ENCODE measurements at regions not wholly inside any gene's neighbourhood (a gene's known extent, or its start where the extent isn't known, plus 50 kb on each side); places are given as distances from the start of the nearest gene placed in this dataset.

DNA sequence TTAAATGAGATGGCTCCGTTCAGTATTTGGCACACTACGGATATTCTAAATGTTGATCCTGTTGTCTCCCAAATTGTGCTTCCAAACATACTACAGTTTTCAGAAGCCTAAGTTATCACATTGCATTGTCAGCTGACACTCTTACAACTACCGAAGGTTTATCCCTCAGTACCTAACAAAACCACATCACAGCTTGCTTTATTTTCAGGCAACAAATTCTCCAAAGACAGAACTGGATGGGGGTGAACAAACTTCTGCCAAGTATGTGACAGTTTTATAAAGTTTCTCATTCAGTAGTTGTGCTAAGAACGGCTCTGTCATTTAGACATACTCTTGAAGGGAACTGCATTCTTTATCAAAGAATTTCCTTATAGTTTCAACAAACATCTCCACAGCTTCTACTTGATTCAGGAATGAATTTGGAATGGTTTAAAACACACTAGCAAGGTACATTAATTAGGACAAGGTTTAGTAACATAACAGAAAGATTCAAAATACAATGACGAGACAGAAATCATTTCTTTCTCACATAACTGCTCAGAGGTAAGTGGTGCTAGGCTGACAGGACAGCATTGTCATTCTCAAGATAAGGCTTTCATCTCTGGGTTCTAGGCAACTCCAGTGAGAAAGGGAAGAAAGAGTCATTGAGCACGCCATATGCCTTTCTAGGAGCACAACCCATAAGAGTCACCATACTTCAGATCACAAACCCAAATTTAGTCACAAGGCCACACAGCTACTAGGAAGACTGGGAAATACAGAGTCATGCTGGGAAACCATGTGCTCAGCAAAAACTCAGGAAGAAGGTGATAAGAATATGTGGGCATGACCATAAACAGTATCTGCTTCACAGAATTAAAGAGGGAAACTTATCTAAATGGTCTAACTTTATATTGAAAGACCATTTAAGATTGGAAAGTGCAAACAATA, 100.7 kb downstream of the DUSP6 start:
- Histone ChIP-seq H3K9me3 (no peaks in the 10 kb centered on the region), H3K4me3 (no peak overlapping the region), H3K36me3 (replicated peaks in 1 of 2; ENCODE audit: insufficient read depth in 1 of 2, low read depth in 2 of 2) (no peaks in the 10 kb centered on the region), H3K27me3 (no peaks in the 10 kb centered on the region), H3K4me1 (no peaks in the 10 kb centered on the region), H3K27ac (no peak overlapping the region)
- WGBS, 2 donors = 79% methylated on average over 6 of the region's 6 CpGs
- ATAC-seq (peak; percentile 40), DNase-seq (peak in 1 of 4 donors; percentile 15)
- no peak for TF ChIP-seq POLR2A (IDR thresholded peaks at IDR 0.05)
- no peak for TF ChIP-seq CTCF (IDR thresholded peaks at IDR 0.05)
- intact Hi-C loops (cut with DNase I) = no loop called here

- no peak overlapping the region for H3K4me3 ChIP-seq
- TF ChIP-seq CTCF (IDR thresholded peaks at IDR 0.05) = no peak
- TF ChIP-seq POLR2A (IDR thresholded peaks at IDR 0.05) = no peak
- no peaks in the 10 kb centered on the region for H3K4me1 ChIP-seq
- DNase-seq (no peak), ATAC-seq (no peak)
- intact Hi-C loops (cut with DNase I) = no loop called here
- H3K27ac ChIP-seq = no peak overlapping the region
- no peaks in the 10 kb centered on the region for H3K36me3 ChIP-seq (replicated peaks in 1 of 2; ENCODE audit: insufficient read depth in 1 of 2, low read depth in 2 of 2)
- no peaks in the 10 kb centered on the region for H3K9me3 ChIP-seq
- no peaks in the 10 kb centered on the region for H3K27me3 ChIP-seq
Measured at GRCh38 chr12:89250636-89251035, 101.7 kb downstream of the DUSP6 start.

DNA sequence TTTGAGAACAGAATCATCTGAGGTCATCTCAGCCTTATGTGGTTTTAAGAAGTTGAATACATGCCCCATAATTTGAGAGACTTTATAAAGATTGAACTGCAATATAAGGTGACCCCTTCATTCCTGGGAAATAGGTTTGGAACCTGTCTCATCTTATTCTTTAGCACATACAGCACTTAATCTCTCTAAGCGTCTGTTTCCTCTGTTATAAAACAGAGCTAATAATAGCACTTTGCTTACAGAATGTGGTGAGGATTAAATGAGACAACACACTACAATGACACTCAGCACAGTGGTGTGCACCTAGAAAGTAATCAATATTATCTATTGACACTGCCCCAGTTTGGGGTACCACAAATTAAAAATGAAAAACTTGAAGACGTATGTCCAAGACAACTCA, 102.1 kb downstream of the DUSP6 start:
- Histone ChIP-seq H3K4me3 (no peak overlapping the region), H3K36me3 (replicated peaks in 1 of 2; ENCODE audit: insufficient read depth in 1 of 2, low read depth in 2 of 2) (no peaks in the 10 kb centered on the region), H3K27ac (no peak overlapping the region), H3K4me1 (no peaks in the 10 kb centered on the region), H3K9me3 (no peaks in the 10 kb centered on the region), H3K27me3 (no peaks in the 10 kb centered on the region)
- ATAC-seq (no peak), DNase-seq (no peak)
- 67 to 76% methylated on average over 2 of the region's 2 CpGs for WGBS, 2 donors
- intact Hi-C loops (cut with DNase I) = no loop called here
- no peak for TF ChIP-seq POLR2A (IDR thresholded peaks at IDR 0.05)
- TF ChIP-seq CTCF (IDR thresholded peaks at IDR 0.05) = no peak

DNA sequence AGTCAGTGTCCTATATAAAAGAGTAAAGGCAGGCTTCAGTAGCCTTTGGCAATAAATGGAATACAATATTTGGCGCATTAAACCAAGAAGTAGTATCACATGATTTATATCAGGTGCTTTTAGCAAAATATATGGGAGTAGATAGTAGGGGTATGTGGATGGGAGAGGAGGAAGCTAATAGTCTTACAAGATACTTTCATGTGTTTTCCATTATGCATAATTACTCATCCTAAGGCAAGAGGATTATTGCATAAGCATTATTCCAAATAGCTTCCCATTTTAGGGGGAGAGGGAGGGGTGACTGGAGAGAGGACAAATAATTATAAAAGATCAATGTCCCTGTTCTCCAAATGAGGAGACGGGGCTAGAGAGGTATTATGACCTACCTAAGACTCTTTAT, 104.3 kb downstream of the DUSP6 start:
- intact Hi-C loops (cut with DNase I) = no loop called here
- TF ChIP-seq POLR2A (IDR thresholded peaks at IDR 0.05) = no peak
- no peak for TF ChIP-seq CTCF (IDR thresholded peaks at IDR 0.05)
- WGBS, 2 donors = 83 to 92% methylated on average over 2 of the region's 2 CpGs
- Histone ChIP-seq H3K4me3 (no peak overlapping the region), H3K36me3 (replicated peaks in 1 of 2; ENCODE audit: insufficient read depth in 1 of 2, low read depth in 2 of 2) (no peaks in the 10 kb centered on the region), H3K4me1 (no peaks in the 10 kb centered on the region), H3K9me3 (no peaks in the 10 kb centered on the region), H3K27ac (no peak overlapping the region), H3K27me3 (no peaks in the 10 kb centered on the region)
- no peak for DNase-seq
- ATAC-seq = no peak

DNA sequence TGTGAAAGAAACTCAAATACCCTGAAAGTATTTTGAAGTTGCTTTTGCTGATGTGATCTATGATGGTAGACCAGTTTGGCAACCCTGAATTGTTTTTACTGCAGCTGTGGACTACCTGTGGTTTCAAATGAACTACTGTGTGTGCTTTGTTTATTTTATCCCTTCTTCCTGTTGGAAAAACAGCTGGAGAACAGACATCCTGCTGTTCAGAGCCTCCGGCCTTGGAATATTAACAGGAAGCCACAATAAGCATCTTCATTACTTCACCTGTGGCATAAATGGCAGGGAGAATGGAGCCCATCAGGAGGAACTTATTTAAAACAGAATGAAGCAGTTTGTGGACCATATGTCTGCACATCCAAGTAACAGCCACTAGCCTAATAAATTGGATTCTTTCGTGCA, 104.8 kb downstream of the DUSP6 start:
- ATAC-seq = no peak

More for the DNA sequence above, 104.8 kb downstream of the DUSP6 start:
- 78 to 91% methylated on average over 2 of the region's 2 CpGs for WGBS, 2 donors
- Histone ChIP-seq H3K27ac (no peak overlapping the region), H3K36me3 (replicated peaks in 1 of 2; ENCODE audit: insufficient read depth in 1 of 2, low read depth in 2 of 2) (no peaks in the 10 kb centered on the region), H3K4me3 (no peak overlapping the region), H3K27me3 (no peaks in the 10 kb centered on the region), H3K4me1 (no peaks in the 10 kb centered on the region), H3K9me3 (no peaks in the 10 kb centered on the region)
- DNase-seq = no peak
- TF ChIP-seq POLR2A (IDR thresholded peaks at IDR 0.05) (no peak), CTCF (IDR thresholded peaks at IDR 0.05) (no peak)
- intact Hi-C loops (cut with DNase I) = no loop called here
